Lung (tissue), 11 donors: ENCODE measurements at regions not wholly inside any gene's neighbourhood (a gene's known extent, or its start where the extent isn't known, plus 50 kb on each side); places are given as distances from the start of the nearest gene placed in this dataset.

Experiments used
- ATAC-seq: fragments of 200-7000 bp; cut with Tn5 transposase; one replicate; pipeline ENCODE4 v1.9.1; 2020; ENCODE audit warnings: moderate number of reproducible peaks; ENCODE audit not compliant: insufficient read depth, low FRiP score
- DNase-seq, 3 donors: peaks; one replicate each; pipeline ENCODE4 v3.0.0-alpha.2; 2013 to 2017
- H3K27ac ChIP-seq, 2 donors: one replicate each; pipeline ENCODE4 v1.5.1; 2013; ENCODE audit warnings: mild to moderate bottlenecking in 2 of 2, moderate library complexity in 2 of 2, control low read depth in 1 of 2, inconsistent platforms in 1 of 2, low read depth in 1 of 2, low read length in 1 of 2
- H3K27me3 ChIP-seq, 3 donors: one replicate each; pipeline ENCODE4 v1.5.1; 2013; ENCODE audit warnings: low read length in 2 of 3; ENCODE audit not compliant: control insufficient read depth in 3 of 3, insufficient read depth in 3 of 3
- H3K36me3 ChIP-seq, 4 donors: one replicate each; pipeline ENCODE4 v1.5.1; 2013; ENCODE audit warnings: low read length in 4 of 4, mild to moderate bottlenecking in 1 of 4, moderate library complexity in 1 of 4; ENCODE audit not compliant: control insufficient read depth in 4 of 4, insufficient read depth in 4 of 4
- H3K4me1 ChIP-seq, 5 donors: one replicate each; pipeline ENCODE4 v1.5.1; 2013; ENCODE audit warnings: low read length in 5 of 5, mild to moderate bottlenecking in 2 of 5, moderate library complexity in 1 of 5; ENCODE audit not compliant: control insufficient read depth in 5 of 5, insufficient read depth in 5 of 5
- H3K4me3 ChIP-seq: one replicate; pipeline ENCODE4 v1.5.1; 2013; ENCODE audit warnings: mild to moderate bottlenecking, control low read depth, moderate library complexity
- H3K9ac ChIP-seq, 2 donors: one replicate each; pipeline ENCODE4 v1.5.1; 2013; ENCODE audit warnings: low read length in 2 of 2, control low read depth in 1 of 2; ENCODE audit not compliant: insufficient read depth in 1 of 2
- H3K9me3 ChIP-seq, 4 donors: one replicate each; pipeline ENCODE4 v1.5.1; 2013; ENCODE audit warnings: low read length in 3 of 4, mild to moderate bottlenecking in 1 of 4, moderate library complexity in 1 of 4; ENCODE audit not compliant: control insufficient read depth in 4 of 4, insufficient read depth in 3 of 4
- WGBS, 2 donors: extraction: QIAGEN DNeasy Blood & Tissue Kit; methylation state at CpG; one replicate each; pipeline ENCODE4 v1.1.7; 2013; 5-methylcytosine and 5-hydroxymethylcytosine counted together
- TF ChIP-seq, protein P1 (sequence below): IDR thresholded peaks from 2 replicates; pipeline ENCODE4 v1.5.1; 2012; ENCODE audit warnings: mild to moderate bottlenecking; ENCODE audit errors: control extremely low read depth, extremely low read depth
- donor health status: control.
- donor health status: control.
- donor health status: Bipolar disorder and iron deficiency.
- donor health status: healthy.
- donor health status: DM: yes; HTN: yes; CAD: no.

DNA sequence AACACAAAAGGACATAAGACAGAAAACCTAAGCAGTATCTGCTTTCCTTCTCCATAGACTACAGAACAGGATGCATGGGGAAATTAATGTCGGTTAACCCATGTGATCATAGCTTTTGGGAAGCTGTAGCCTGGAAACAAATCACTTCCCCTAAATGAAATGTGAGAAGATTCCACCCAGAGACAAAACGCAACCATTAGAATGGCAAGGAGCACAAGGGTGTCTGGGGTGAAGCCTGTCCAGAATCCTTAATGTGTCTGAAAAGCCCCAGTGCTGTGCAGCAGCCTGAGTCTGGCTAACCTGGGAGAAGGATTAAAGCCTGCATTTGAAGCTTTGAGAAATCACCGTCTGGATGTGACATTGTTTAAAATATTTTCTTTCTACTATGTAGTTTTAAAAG is 213.3 kb downstream of the ANKRD50 start:
- TF ChIP-seq, protein P1, sequence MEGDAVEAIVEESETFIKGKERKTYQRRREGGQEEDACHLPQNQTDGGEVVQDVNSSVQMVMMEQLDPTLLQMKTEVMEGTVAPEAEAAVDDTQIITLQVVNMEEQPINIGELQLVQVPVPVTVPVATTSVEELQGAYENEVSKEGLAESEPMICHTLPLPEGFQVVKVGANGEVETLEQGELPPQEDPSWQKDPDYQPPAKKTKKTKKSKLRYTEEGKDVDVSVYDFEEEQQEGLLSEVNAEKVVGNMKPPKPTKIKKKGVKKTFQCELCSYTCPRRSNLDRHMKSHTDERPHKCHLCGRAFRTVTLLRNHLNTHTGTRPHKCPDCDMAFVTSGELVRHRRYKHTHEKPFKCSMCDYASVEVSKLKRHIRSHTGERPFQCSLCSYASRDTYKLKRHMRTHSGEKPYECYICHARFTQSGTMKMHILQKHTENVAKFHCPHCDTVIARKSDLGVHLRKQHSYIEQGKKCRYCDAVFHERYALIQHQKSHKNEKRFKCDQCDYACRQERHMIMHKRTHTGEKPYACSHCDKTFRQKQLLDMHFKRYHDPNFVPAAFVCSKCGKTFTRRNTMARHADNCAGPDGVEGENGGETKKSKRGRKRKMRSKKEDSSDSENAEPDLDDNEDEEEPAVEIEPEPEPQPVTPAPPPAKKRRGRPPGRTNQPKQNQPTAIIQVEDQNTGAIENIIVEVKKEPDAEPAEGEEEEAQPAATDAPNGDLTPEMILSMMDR: no peak
- H3K27ac ChIP-seq: no peak overlapping the region
- ATAC-seq: no peak
- 42 to 48% methylated on average over 3 of the region's 3 CpGs for WGBS, 2 donors
- peak in 2 of 3 donors; percentile 10 to 40 for DNase-seq
- no peak overlapping the region for H3K9ac ChIP-seq
- H3K4me1 ChIP-seq: peaks cover 0 to 7% (median 0%) of the 10 kb centered on the region in 5 donors
- no peak overlapping the region for H3K4me3 ChIP-seq
- H3K27me3 ChIP-seq: no peaks in the 10 kb centered on the region
- no peaks in the 10 kb centered on the region for H3K36me3 ChIP-seq
- H3K9me3 ChIP-seq: no peaks in the 10 kb centered on the region

GRCh38 chr4:124501576-124501975 is 211.0 kb downstream of the ANKRD50 start:
- TF ChIP-seq, protein P1: no peak
- Histone ChIP-seq H3K4me3 (no peak overlapping the region), H3K36me3 (no peaks in the 10 kb centered on the region), H3K27ac (no peak overlapping the region), H3K4me1 (peaks cover 0 to 14% (median 2%) of the 10 kb centered on the region in 5 donors), H3K9me3 (no peaks in the 10 kb centered on the region), H3K27me3 (no peaks in the 10 kb centered on the region), H3K9ac (no peak overlapping the region)
- no peak for ATAC-seq
- DNase-seq: no peak
- 89 to 94% methylated on average over 1 of the region's 1 CpG for WGBS, 2 donors

DNA sequence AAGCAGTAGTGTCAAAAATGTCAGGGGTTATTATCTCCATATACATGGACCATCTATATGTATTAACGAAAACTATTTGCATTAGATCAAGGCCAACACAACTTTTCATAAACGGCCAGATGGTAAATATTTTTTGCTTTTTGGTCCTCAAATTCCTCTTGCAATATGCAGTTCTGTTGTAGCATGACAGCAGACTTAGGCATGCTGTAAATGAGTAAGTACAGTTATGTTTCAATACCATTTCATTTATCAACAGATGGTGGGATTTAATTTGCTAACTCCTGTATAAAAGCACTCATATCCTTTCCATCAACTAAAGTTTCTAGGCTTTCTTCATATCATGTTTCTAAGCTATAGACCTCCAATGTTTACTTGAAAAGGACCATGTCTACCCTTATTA is 208.1 kb downstream of the ANKRD50 start:
- H3K27me3 ChIP-seq: no peaks in the 10 kb centered on the region
- TF ChIP-seq, protein P1: no peak
- DNase-seq (no peak), ATAC-seq (no peak)
- no peak overlapping the region for H3K4me3 ChIP-seq
- H3K9me3 ChIP-seq: no peaks in the 10 kb centered on the region
- H3K27ac ChIP-seq: no peak overlapping the region
- H3K4me1 ChIP-seq: peaks cover 0 to 8% (median 0%) of the 10 kb centered on the region in 5 donors
- 72 to 96% methylated on average over 2 of the region's 2 CpGs for WGBS, 2 donors
- no peak overlapping the region for H3K9ac ChIP-seq
- no peaks in the 10 kb centered on the region for H3K36me3 ChIP-seq

GRCh38 chr4:124505211-124505610 is 207.3 kb downstream of the ANKRD50 start:
- TF ChIP-seq, protein P1: no peak
- Histone ChIP-seq H3K4me3 (no peak overlapping the region), H3K27me3 (no peaks in the 10 kb centered on the region), H3K27ac (no peak overlapping the region), H3K9ac (no peak overlapping the region), H3K4me1 (peaks cover 0 to 7% (median 0%) of the 10 kb centered on the region in 5 donors), H3K9me3 (no peaks in the 10 kb centered on the region), H3K36me3 (no peaks in the 10 kb centered on the region)
- no peak for ATAC-seq
- 63 to 79% methylated on average over 2 of the region's 2 CpGs for WGBS, 2 donors
- no peak for DNase-seq
